DND-41 (cell line): ENCODE measurements at regions not wholly inside any gene's neighbourhood (a gene's known extent, or its start where the extent isn't known, plus 50 kb on each side); places are given as distances from the start of the nearest gene placed in this dataset.

Experiments used
- ATAC-seq: fragments of 200-7000 bp; cut with Tn5 transposase; 3 replicates; pipeline ENCODE4 v1.9.1; 2021; ENCODE audit warnings: low read depth; ENCODE audit not compliant: insufficient read depth
- DNase-seq: peaks from one replicate; pipeline ENCODE4 v3.0.0-alpha.2; 2020
- H2AFZ ChIP-seq: 2 replicates; pipeline ENCODE4 v1.6.0; 2012; ENCODE audit warnings: low read depth, low read length
- H3K27ac ChIP-seq: 2 replicates; pipeline ENCODE4 v1.5.1; 2012; ENCODE audit warnings: low read length, inconsistent platforms
- H3K27me3 ChIP-seq: fragments of 200-600 bp; sonication (generic); 2 replicates; pipeline ENCODE4 v1.6.0; 2012; ENCODE audit warnings: low read length, mild to moderate bottlenecking, inconsistent platforms; ENCODE audit not compliant: insufficient read depth, poor library complexity
- H3K36me3 ChIP-seq: 2 replicates; pipeline ENCODE4 v1.5.1; 2012; ENCODE audit warnings: low read length, inconsistent platforms; ENCODE audit not compliant: insufficient read depth
- H3K4me1 ChIP-seq: 2 replicates; pipeline ENCODE4 v1.5.1; 2012; ENCODE audit warnings: mild to moderate bottlenecking, low read length; ENCODE audit not compliant: insufficient read depth
- H3K4me2 ChIP-seq: 2 replicates; pipeline ENCODE4 v1.6.0; 2012; ENCODE audit warnings: mild to moderate bottlenecking, moderate library complexity, low read length, inconsistent platforms; ENCODE audit not compliant: insufficient read depth
- H3K4me3 ChIP-seq, 2 experiments: fragments of 200-600 bp in 1 of 2; shearing (Covaris generic) in 1 of 2; 2 replicates each; pipeline ENCODE4 v1.5.1; 2012 to 2016; ENCODE audit warnings: inconsistent platforms in 2 of 2, low read length in 2 of 2, mild to moderate bottlenecking in 2 of 2, low read depth in 1 of 2, moderate library complexity in 1 of 2
- H3K79me2 ChIP-seq: 2 replicates; pipeline ENCODE4 v1.6.0; 2012; ENCODE audit warnings: low read length, inconsistent platforms; ENCODE audit not compliant: insufficient read depth
- H3K9ac ChIP-seq: 2 replicates; pipeline ENCODE4 v1.6.0; 2012; ENCODE audit warnings: low read depth, mild to moderate bottlenecking, inconsistent platforms, low read length, moderate library complexity
- H3K9me3 ChIP-seq: 2 replicates; pipeline ENCODE4 v1.5.1; 2012; ENCODE audit warnings: low read length, moderate library complexity, mild to moderate bottlenecking, inconsistent platforms; ENCODE audit not compliant: insufficient read depth, severe bottlenecking
- H4K20me1 ChIP-seq: 2 replicates; pipeline ENCODE4 v1.6.0; 2012; ENCODE audit warnings: low read length; ENCODE audit not compliant: insufficient read depth
- EZH2 ChIP-seq: IDR thresholded peaks from 3 replicates; pipeline ENCODE4 v1.6.1; 2012; ENCODE audit warnings: borderline replicate concordance, low read depth, mild to moderate bottlenecking, moderate library complexity, low read length, inconsistent platforms; ENCODE audit not compliant: severe bottlenecking
- TF ChIP-seq, protein P1 (sequence below): IDR thresholded peaks from 2 replicates; pipeline ENCODE4 v1.5.1; 2012; ENCODE audit warnings: borderline replicate concordance, low read length, moderate library complexity, mild to moderate bottlenecking; ENCODE audit not compliant: poor library complexity, severe bottlenecking; ENCODE audit errors: extremely low read depth

DNA sequence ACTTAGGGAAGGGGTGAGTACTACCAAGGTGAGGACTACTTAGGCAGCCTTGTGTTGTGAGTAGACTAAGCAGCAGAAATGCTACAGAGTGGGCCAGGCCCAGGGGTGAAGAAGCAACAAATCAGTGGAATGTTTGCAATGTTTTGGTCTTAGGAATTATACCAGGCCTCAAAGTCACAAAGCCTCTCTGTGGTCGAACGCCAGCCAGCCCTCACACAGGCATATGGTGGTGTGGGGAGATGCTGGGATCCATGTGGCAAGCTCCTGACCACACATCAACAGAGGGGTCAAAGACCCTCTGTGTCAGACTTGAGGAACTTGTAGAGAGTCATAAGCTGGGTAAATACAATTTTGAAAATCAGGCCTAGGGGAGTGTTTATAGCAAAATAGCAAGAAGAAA, 153.8 kb upstream of the KLF3 start:
- H3K4me1 ChIP-seq = no peaks in the 10 kb centered on the region
- H4K20me1 ChIP-seq = no peaks in the 10 kb centered on the region
- H3K27ac ChIP-seq = no peak overlapping the region
- no peak overlapping the region for H3K4me2 ChIP-seq
- H3K4me3 ChIP-seq = no peak overlapping the region
- no peaks in the 10 kb centered on the region for H3K36me3 ChIP-seq
- no peak for DNase-seq
- H3K9me3 ChIP-seq = no peaks in the 10 kb centered on the region
- TF ChIP-seq, protein P1, sequence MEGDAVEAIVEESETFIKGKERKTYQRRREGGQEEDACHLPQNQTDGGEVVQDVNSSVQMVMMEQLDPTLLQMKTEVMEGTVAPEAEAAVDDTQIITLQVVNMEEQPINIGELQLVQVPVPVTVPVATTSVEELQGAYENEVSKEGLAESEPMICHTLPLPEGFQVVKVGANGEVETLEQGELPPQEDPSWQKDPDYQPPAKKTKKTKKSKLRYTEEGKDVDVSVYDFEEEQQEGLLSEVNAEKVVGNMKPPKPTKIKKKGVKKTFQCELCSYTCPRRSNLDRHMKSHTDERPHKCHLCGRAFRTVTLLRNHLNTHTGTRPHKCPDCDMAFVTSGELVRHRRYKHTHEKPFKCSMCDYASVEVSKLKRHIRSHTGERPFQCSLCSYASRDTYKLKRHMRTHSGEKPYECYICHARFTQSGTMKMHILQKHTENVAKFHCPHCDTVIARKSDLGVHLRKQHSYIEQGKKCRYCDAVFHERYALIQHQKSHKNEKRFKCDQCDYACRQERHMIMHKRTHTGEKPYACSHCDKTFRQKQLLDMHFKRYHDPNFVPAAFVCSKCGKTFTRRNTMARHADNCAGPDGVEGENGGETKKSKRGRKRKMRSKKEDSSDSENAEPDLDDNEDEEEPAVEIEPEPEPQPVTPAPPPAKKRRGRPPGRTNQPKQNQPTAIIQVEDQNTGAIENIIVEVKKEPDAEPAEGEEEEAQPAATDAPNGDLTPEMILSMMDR = no peak
- TF ChIP-seq EZH2 = no peak
- H3K79me2 ChIP-seq = no peaks in the 10 kb centered on the region
- H3K9ac ChIP-seq = no peak overlapping the region
- no peak for ATAC-seq
- peaks cover 4% of the 10 kb centered on the region for H3K27me3 ChIP-seq
- H2AFZ ChIP-seq = no peak overlapping the region

DNA sequence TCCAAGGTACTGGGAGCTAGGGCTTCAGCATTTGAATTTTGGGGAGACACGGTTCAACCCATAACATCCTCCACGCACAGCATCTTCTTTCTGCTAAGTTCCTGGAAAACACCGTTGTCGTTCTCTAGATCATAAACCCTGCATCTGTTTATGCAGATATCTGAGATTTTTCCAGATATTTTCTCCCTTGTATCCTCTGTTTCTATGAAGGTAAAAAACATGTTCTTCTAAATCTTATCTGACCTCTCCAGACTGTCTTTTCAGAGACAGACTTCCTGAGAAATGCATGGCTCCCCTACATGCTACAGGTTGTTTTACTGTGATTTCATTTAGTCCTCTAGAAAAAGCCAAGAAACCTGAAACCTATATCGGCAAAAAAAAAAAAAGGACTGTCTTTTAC, 152.3 kb upstream of the KLF3 start:
- Histone ChIP-seq H3K4me1 (no peaks in the 10 kb centered on the region), H3K4me2 (no peak overlapping the region), H3K4me3 (no peak overlapping the region), H2AFZ (no peak overlapping the region), H3K9me3 (no peaks in the 10 kb centered on the region), H3K79me2 (no peaks in the 10 kb centered on the region), H3K27ac (no peak overlapping the region), H4K20me1 (no peaks in the 10 kb centered on the region), H3K36me3 (no peaks in the 10 kb centered on the region), H3K27me3 (peaks cover 4% of the 10 kb centered on the region), H3K9ac (no peak overlapping the region)
- DNase-seq (no peak), ATAC-seq (no peak)
- TF ChIP-seq EZH2 = no peak
- TF ChIP-seq, protein P1 = no peak

DNA sequence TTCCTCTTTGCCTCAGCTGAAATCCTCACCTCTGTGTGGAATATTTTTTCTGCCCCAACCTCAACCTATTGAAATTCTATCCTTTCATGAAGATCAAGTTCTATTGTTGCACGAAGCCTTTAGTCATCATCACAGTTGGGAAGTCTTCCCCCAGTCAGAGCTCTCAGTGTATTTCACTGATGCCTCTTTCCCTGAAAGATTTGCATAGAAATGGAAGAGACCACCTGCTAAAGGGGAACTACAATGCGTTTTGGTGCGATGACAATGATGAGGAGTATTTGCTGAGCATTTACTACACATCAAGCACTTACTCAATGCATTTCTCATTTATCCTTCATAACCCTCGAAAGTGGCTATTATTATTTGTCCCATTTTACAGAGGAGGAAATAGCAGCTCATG, 151.2 kb upstream of the KLF3 start:
- ATAC-seq (no peak), DNase-seq (no peak)
- Histone ChIP-seq H2AFZ (no peak overlapping the region), H3K4me3 (no peak overlapping the region), H3K4me1 (no peaks in the 10 kb centered on the region), H3K36me3 (no peaks in the 10 kb centered on the region), H4K20me1 (no peaks in the 10 kb centered on the region), H3K9me3 (no peaks in the 10 kb centered on the region), H3K79me2 (no peaks in the 10 kb centered on the region), H3K27me3 (peaks cover under 1% of the 10 kb centered on the region), H3K4me2 (no peak overlapping the region), H3K9ac (no peak overlapping the region), H3K27ac (no peak overlapping the region)
- TF ChIP-seq EZH2 = no peak
- TF ChIP-seq, protein P1 = no peak

DNA sequence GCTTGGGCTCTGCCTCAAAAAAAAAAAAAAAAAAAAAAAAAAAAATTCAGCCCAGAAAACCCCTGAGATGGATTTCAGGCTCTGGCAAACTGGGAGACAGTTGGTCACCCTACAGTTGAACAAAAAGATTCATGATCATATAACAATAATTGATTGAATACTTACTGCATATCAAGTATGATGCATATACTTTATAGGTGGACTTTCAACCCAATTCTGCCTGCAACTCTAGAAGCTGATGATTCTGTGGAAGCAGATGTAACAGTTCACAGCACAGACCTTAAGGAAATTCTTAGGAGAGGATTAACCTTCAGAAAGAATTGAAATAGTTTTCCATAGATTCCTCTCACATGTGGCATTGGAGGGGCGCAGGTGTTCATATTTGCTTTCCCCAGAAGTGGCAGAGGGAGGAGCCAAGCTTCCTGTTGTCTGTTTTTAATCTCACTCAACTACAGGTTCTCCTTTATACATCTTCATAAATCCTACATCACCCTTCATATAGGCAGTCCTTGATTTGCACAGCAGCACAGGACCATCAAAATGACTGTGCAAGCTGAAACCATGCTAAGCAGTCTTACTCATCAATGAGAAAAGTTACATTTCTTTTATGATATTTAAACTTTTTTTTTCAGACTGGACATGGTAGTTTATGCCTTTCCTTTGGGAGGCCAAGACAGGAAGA, 149.4 kb upstream of the KLF3 start:
- Histone ChIP-seq H3K79me2 (no peaks in the 10 kb centered on the region), H3K4me2 (no peak overlapping the region), H3K27me3 (no peaks in the 10 kb centered on the region), H3K36me3 (no peaks in the 10 kb centered on the region), H2AFZ (no peak overlapping the region), H3K9ac (no peak overlapping the region), H3K4me1 (no peaks in the 10 kb centered on the region), H4K20me1 (no peaks in the 10 kb centered on the region), H3K9me3 (no peaks in the 10 kb centered on the region), H3K4me3 (no peak overlapping the region), H3K27ac (no peak overlapping the region)
- no peak for TF ChIP-seq EZH2
- TF ChIP-seq, protein P1 = no peak
- no peak for ATAC-seq
- no peak for DNase-seq
